DND-41 (cell line): ENCODE measurements at regions not wholly inside any gene's neighbourhood (a gene's known extent, or its start where the extent isn't known, plus 50 kb on each side); places are given as distances from the start of the nearest gene placed in this dataset.

Experiments
- ATAC-seq: fragments of 200-7000 bp; cut with Tn5 transposase; 3 replicates; pipeline ENCODE4 v1.9.1; 2021; ENCODE audit warnings: low read depth; ENCODE audit not compliant: insufficient read depth
- DNase-seq: peaks from one replicate; pipeline ENCODE4 v3.0.0-alpha.2; 2020
- H2AFZ ChIP-seq: 2 replicates; pipeline ENCODE4 v1.6.0; 2012; ENCODE audit warnings: low read depth, low read length
- H3K27ac ChIP-seq: 2 replicates; pipeline ENCODE4 v1.5.1; 2012; ENCODE audit warnings: low read length, inconsistent platforms
- H3K27me3 ChIP-seq: fragments of 200-600 bp; sonication (generic); 2 replicates; pipeline ENCODE4 v1.6.0; 2012; ENCODE audit warnings: low read length, mild to moderate bottlenecking, inconsistent platforms; ENCODE audit not compliant: insufficient read depth, poor library complexity
- H3K36me3 ChIP-seq: 2 replicates; pipeline ENCODE4 v1.5.1; 2012; ENCODE audit warnings: low read length, inconsistent platforms; ENCODE audit not compliant: insufficient read depth
- H3K4me1 ChIP-seq: 2 replicates; pipeline ENCODE4 v1.5.1; 2012; ENCODE audit warnings: mild to moderate bottlenecking, low read length; ENCODE audit not compliant: insufficient read depth
- H3K4me2 ChIP-seq: 2 replicates; pipeline ENCODE4 v1.6.0; 2012; ENCODE audit warnings: mild to moderate bottlenecking, moderate library complexity, low read length, inconsistent platforms; ENCODE audit not compliant: insufficient read depth
- H3K4me3 ChIP-seq, 2 experiments: fragments of 200-600 bp in 1 of 2; shearing (Covaris generic) in 1 of 2; 2 replicates each; pipeline ENCODE4 v1.5.1; 2012 to 2016; ENCODE audit warnings: inconsistent platforms in 2 of 2, low read length in 2 of 2, mild to moderate bottlenecking in 2 of 2, low read depth in 1 of 2, moderate library complexity in 1 of 2
- H3K79me2 ChIP-seq: 2 replicates; pipeline ENCODE4 v1.6.0; 2012; ENCODE audit warnings: low read length, inconsistent platforms; ENCODE audit not compliant: insufficient read depth
- H3K9ac ChIP-seq: 2 replicates; pipeline ENCODE4 v1.6.0; 2012; ENCODE audit warnings: low read depth, mild to moderate bottlenecking, inconsistent platforms, low read length, moderate library complexity
- H3K9me3 ChIP-seq: 2 replicates; pipeline ENCODE4 v1.5.1; 2012; ENCODE audit warnings: low read length, moderate library complexity, mild to moderate bottlenecking, inconsistent platforms; ENCODE audit not compliant: insufficient read depth, severe bottlenecking
- H4K20me1 ChIP-seq: 2 replicates; pipeline ENCODE4 v1.6.0; 2012; ENCODE audit warnings: low read length; ENCODE audit not compliant: insufficient read depth
- EZH2 ChIP-seq: IDR thresholded peaks from 3 replicates; pipeline ENCODE4 v1.6.1; 2012; ENCODE audit warnings: borderline replicate concordance, low read depth, mild to moderate bottlenecking, moderate library complexity, low read length, inconsistent platforms; ENCODE audit not compliant: severe bottlenecking
- TF ChIP-seq, protein P1 (sequence below): IDR thresholded peaks from 2 replicates; pipeline ENCODE4 v1.5.1; 2012; ENCODE audit warnings: borderline replicate concordance, low read length, moderate library complexity, mild to moderate bottlenecking; ENCODE audit not compliant: poor library complexity, severe bottlenecking; ENCODE audit errors: extremely low read depth

DNA sequence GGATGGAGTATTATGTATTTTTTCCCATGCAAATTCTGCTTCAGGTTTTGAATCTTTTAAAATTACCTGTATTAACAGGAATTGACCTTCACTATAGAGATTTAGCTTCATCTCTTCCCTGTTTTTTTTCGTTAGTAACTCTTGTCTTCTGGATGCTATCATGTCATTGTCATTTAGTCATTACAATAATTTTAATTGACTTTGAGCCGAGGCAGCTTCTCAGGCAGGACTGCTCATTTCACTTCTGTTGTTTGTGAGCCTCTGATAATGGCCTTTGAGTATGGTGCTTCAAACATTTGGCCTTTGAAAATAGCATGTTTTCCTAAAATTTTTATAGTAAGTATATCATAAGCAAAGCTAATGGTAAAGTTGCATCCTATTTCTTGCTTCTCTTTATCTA, 375.1 kb upstream of the MMS22L start:
- no peaks in the 10 kb centered on the region for H3K79me2 ChIP-seq
- no peak overlapping the region for H3K27ac ChIP-seq
- H3K9me3 ChIP-seq, result no peaks in the 10 kb centered on the region
- H3K9ac ChIP-seq, result no peak overlapping the region
- H4K20me1 ChIP-seq, result no peaks in the 10 kb centered on the region
- no peaks in the 10 kb centered on the region for H3K36me3 ChIP-seq
- no peak for DNase-seq
- no peaks in the 10 kb centered on the region for H3K27me3 ChIP-seq
- no peak for ATAC-seq
- H3K4me3 ChIP-seq, result no peak overlapping the region
- H3K4me2 ChIP-seq, result no peak overlapping the region
- H2AFZ ChIP-seq, result no peak overlapping the region
- H3K4me1 ChIP-seq, result no peaks in the 10 kb centered on the region
- TF ChIP-seq, protein P1, sequence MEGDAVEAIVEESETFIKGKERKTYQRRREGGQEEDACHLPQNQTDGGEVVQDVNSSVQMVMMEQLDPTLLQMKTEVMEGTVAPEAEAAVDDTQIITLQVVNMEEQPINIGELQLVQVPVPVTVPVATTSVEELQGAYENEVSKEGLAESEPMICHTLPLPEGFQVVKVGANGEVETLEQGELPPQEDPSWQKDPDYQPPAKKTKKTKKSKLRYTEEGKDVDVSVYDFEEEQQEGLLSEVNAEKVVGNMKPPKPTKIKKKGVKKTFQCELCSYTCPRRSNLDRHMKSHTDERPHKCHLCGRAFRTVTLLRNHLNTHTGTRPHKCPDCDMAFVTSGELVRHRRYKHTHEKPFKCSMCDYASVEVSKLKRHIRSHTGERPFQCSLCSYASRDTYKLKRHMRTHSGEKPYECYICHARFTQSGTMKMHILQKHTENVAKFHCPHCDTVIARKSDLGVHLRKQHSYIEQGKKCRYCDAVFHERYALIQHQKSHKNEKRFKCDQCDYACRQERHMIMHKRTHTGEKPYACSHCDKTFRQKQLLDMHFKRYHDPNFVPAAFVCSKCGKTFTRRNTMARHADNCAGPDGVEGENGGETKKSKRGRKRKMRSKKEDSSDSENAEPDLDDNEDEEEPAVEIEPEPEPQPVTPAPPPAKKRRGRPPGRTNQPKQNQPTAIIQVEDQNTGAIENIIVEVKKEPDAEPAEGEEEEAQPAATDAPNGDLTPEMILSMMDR, result no peak
- TF ChIP-seq EZH2, result no peak

DNA sequence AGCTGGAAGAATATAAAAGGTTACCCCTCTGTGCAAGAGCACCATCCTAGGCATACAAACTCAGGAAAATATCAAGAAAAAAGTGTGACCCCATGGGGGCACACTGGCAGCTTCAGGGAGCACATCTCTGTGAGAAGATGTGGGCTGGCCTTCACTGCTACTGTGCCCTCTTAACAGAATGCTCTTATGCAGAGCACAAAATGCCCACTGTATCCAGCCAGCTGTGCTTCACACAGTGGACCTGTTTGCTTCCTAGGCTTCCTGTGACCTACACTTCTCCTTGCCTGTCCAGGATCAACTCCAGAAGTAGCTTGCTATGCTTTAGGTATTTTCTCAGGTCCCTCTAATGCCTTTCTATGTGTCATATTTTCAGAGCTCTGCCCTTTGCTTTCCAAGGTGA, 380.2 kb upstream of the MMS22L start:
- no peak for TF ChIP-seq EZH2
- TF ChIP-seq, protein P1, result no peak
- no peak overlapping the region for H3K9ac ChIP-seq
- H4K20me1 ChIP-seq, result no peaks in the 10 kb centered on the region
- no peaks in the 10 kb centered on the region for H3K9me3 ChIP-seq
- H3K27ac ChIP-seq, result no peak overlapping the region
- no peak overlapping the region for H2AFZ ChIP-seq
- H3K4me3 ChIP-seq, result no peak overlapping the region
- no peaks in the 10 kb centered on the region for H3K79me2 ChIP-seq
- no peaks in the 10 kb centered on the region for H3K4me1 ChIP-seq
- DNase-seq, result no peak
- H3K4me2 ChIP-seq, result no peak overlapping the region
- ATAC-seq, result no peak
- no peaks in the 10 kb centered on the region for H3K27me3 ChIP-seq
- H3K36me3 ChIP-seq, result no peaks in the 10 kb centered on the region

DNA sequence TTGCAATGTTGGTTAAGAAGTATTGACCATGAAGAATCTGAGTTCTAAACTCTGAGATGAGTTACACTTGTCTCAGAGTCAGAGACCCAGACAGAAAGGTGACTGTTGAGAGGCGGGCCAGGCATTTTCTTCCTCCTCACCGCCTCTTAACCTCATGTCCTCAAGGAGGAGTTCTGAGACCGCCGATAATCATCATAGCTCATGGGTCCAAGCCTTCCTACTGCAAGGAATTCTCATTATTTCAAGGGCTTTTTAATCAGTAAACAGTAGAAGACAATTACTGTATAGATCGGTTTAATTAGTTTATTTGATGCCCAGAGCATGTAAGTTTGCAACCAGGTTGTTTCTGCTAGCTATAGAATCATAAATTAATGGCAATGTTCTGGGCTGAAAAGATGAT, 382.4 kb upstream of the MMS22L start:
- ATAC-seq (no peak), DNase-seq (no peak)
- no peaks in the 10 kb centered on the region for H3K9me3 ChIP-seq
- no peak overlapping the region for H2AFZ ChIP-seq
- no peak overlapping the region for H3K9ac ChIP-seq
- H3K27me3 ChIP-seq, result peaks cover 4% of the 10 kb centered on the region
- no peak overlapping the region for H3K4me2 ChIP-seq
- H3K36me3 ChIP-seq, result no peaks in the 10 kb centered on the region
- H3K27ac ChIP-seq, result no peak overlapping the region
- TF ChIP-seq, protein P1, result no peak
- TF ChIP-seq EZH2, result no peak
- no peak overlapping the region for H3K4me3 ChIP-seq
- no peaks in the 10 kb centered on the region for H4K20me1 ChIP-seq
- H3K79me2 ChIP-seq, result no peaks in the 10 kb centered on the region
- no peaks in the 10 kb centered on the region for H3K4me1 ChIP-seq

DNA sequence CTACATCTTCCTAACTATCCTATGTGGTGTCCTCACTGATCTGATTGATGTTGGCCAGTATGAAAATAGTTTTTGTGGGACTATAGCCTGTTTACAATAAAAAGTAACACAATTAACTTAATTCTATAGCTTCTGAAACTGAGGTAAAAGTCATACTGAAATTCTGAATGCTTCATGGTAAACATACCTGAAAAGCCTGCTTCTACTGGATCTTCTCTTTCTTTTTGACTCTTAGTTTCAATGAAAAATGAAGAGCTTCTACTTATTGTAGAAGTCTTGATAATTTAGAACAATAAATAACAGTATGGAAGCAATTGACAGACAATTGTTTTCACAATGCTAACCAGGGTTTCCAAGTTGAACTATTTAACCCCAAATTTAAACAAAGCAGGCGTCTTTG, 383.9 kb upstream of the MMS22L start:
- Histone ChIP-seq H3K27ac (no peak overlapping the region), H3K4me1 (no peaks in the 10 kb centered on the region), H3K4me2 (no peak overlapping the region), H3K9me3 (no peaks in the 10 kb centered on the region), H3K4me3 (no peak overlapping the region), H3K27me3 (peaks cover 4% of the 10 kb centered on the region), H2AFZ (no peak overlapping the region), H3K36me3 (no peaks in the 10 kb centered on the region), H3K9ac (no peak overlapping the region), H4K20me1 (no peaks in the 10 kb centered on the region), H3K79me2 (no peaks in the 10 kb centered on the region)
- no peak for TF ChIP-seq EZH2
- TF ChIP-seq, protein P1, result no peak
- ATAC-seq, result no peak
- DNase-seq, result no peak
